Ishikawa (cell line): ENCODE measurements at regions not wholly inside any gene's neighbourhood (a gene's known extent, or its start where the extent isn't known, plus 50 kb on each side); places are given as distances from the start of the nearest gene placed in this dataset.

ENCODE experiments used
- CEBPB ChIP-seq: IDR thresholded peaks from 2 replicates; pipeline ENCODE4 v1.6.1; 2012
- CREB1 ChIP-seq: IDR thresholded peaks from 2 replicates; pipeline ENCODE4 v1.6.1; 2012; ENCODE audit warnings: low read depth
- EGR1 ChIP-seq: IDR thresholded peaks from 2 replicates; pipeline ENCODE4 v1.6.1; 2012
- EP300 ChIP-seq: IDR thresholded peaks from 2 replicates; pipeline ENCODE4 v1.6.1; 2012; ENCODE audit warnings: borderline replicate concordance
- FOXM1 ChIP-seq: IDR thresholded peaks from 2 replicates; pipeline ENCODE4 v1.6.1; 2012; ENCODE audit warnings: low read depth, borderline replicate concordance
- MAX ChIP-seq: IDR thresholded peaks from 2 replicates; pipeline ENCODE4 v1.6.1; 2012
- NFIC ChIP-seq: IDR thresholded peaks from 2 replicates; pipeline ENCODE4 v1.6.1; 2012
- RAD21 ChIP-seq: IDR thresholded peaks from 2 replicates; pipeline ENCODE4 v1.6.1; 2012; ENCODE audit warnings: low read depth
- REST ChIP-seq: IDR thresholded peaks from 2 replicates; pipeline ENCODE4 v1.6.1; 2012; ENCODE audit warnings: low read depth, mild to moderate bottlenecking
- TAF1 ChIP-seq: IDR thresholded peaks from 2 replicates; pipeline ENCODE4 v1.6.1; 2012; ENCODE audit warnings: low read depth, mild to moderate bottlenecking
- TCF12 ChIP-seq: IDR thresholded peaks from 2 replicates; pipeline ENCODE4 v1.6.1; 2012; ENCODE audit warnings: low read depth
- TEAD4 ChIP-seq: IDR thresholded peaks from 2 replicates; pipeline ENCODE4 v1.6.1; 2012
- USF1 ChIP-seq: IDR thresholded peaks from 2 replicates; pipeline ENCODE4 v1.6.1; 2012
- YY1 ChIP-seq: IDR thresholded peaks from 2 replicates; pipeline ENCODE4 v1.6.1; 2012; ENCODE audit warnings: low read depth
- ZBTB7A ChIP-seq: IDR thresholded peaks from 2 replicates; pipeline ENCODE4 v1.6.1; 2012; ENCODE audit warnings: low read depth

GRCh38 chr3:146800484-146800883 is 195.3 kb upstream of the PLSCR5 start:
- TF ChIP-seq CREB1 (no peak), NFIC (no peak), ZBTB7A (no peak), REST (no peak), CEBPB (no peak), FOXM1 (no peak), RAD21 (no peak), TEAD4 (no peak), YY1 (no peak), TAF1 (no peak), TCF12 (no peak), USF1 (no peak), EP300 (no peak), EGR1 (no peak), MAX (no peak)

GRCh38 chr3:146796078-146796477 is 190.9 kb upstream of the PLSCR5 start:
- no peak for TF ChIP-seq EP300

- TF ChIP-seq TAF1 (no peak), FOXM1 (no peak), USF1 (no peak), CEBPB (no peak), EGR1 (no peak), MAX (no peak), REST (no peak), EP300 (no peak), CREB1 (no peak), TCF12 (no peak), NFIC (no peak), ZBTB7A (no peak), TEAD4 (no peak), RAD21 (no peak), YY1 (no peak)
Measured at GRCh38 chr3:146783446-146783845, 178.3 kb upstream of the PLSCR5 start.

- TF ChIP-seq FOXM1 (no peak), CREB1 (no peak), ZBTB7A (no peak), TAF1 (no peak), REST (no peak), TEAD4 (no peak), CEBPB (no peak), USF1 (no peak), EP300 (no peak), EGR1 (no peak), YY1 (no peak), NFIC (no peak), RAD21 (no peak), TCF12 (no peak), MAX (no peak)
Measured at GRCh38 chr3:146781606-146782005, 176.5 kb upstream of the PLSCR5 start.
